Sigmoid colon (tissue), 6 donors: ENCODE measurements at regions not wholly inside any gene's neighbourhood (a gene's known extent, or its start where the extent isn't known, plus 50 kb on each side); places are given as distances from the start of the nearest gene placed in this dataset.

ENCODE experiments used
- DNase-seq: peaks from one replicate; pipeline ENCODE4 v3.0.0-alpha.2; 2019
- H3K27ac ChIP-seq, 4 donors: fragments of 200-600 bp; sonication (generic); one replicate each; pipeline ENCODE4 v1.5.1; 2016 to 2019; ENCODE audit warnings: mild to moderate bottlenecking in 1 of 4
- H3K27me3 ChIP-seq, 3 donors: fragments of 200-600 bp; sonication (generic); one replicate each; pipeline ENCODE4 v1.5.1; 2019; ENCODE audit warnings: mild to moderate bottlenecking in 1 of 3
- H3K36me3 ChIP-seq, 4 donors: fragments of 200-600 bp; sonication (generic); one replicate each; pipeline ENCODE4 v1.5.1; 2016 to 2019
- H3K4me1 ChIP-seq, 4 donors: fragments of 200-600 bp; sonication (generic); one replicate each; pipeline ENCODE4 v1.5.1; 2017 to 2019
- H3K4me3 ChIP-seq, 4 donors: fragments of 200-600 bp; sonication (generic); one replicate each; pipeline ENCODE4 v1.5.1; 2017 to 2019; ENCODE audit warnings: mild to moderate bottlenecking in 2 of 4, moderate library complexity in 1 of 4
- H3K9me3 ChIP-seq, 4 donors: fragments of 200-600 bp in 3 of 4; sonication (generic) in 3 of 4; one replicate each; pipeline versions ENCODE4 v1.5.1 to v1.6.1; 2013 to 2019
- CTCF ChIP-seq, 4 experiments: fragments of 450-650 bp in 3 of 4; fragments of 200-600 bp in 1 of 4; IDR thresholded peaks; one replicate each; pipeline ENCODE4 v1.5.1; 2016 to 2019; ENCODE audit warnings: antibody characterized with exemption in 4 of 4, mild to moderate bottlenecking in 3 of 4, moderate library complexity in 2 of 4
- EP300 ChIP-seq, 4 donors: sonication (generic); formaldehyde crosslinking; IDR thresholded peaks; one replicate each; pipeline ENCODE4 v1.6.1; 2017; ENCODE audit warnings: antibody characterized with exemption in 4 of 4
- POLR2A ChIP-seq, 2 donors: fragments of 450-650 bp; IDR thresholded peaks; one replicate each; pipeline ENCODE4 v1.6.1; 2016; ENCODE audit warnings: antibody characterized with exemption in 2 of 2, mild to moderate bottlenecking in 2 of 2, moderate library complexity in 2 of 2
- POLR2AphosphoS5 ChIP-seq, 4 donors: sonication (generic); formaldehyde crosslinking; IDR thresholded peaks; one replicate each; pipeline ENCODE4 v1.6.1; 2017; ENCODE audit warnings: antibody characterized with exemption in 4 of 4
- WGBS, 2 donors: extraction: QIAGEN DNeasy Blood & Tissue Kit; methylation state at CpG; one replicate each; pipeline ENCODE4 v1.1.7; 2013; 5-methylcytosine and 5-hydroxymethylcytosine counted together
- intact Hi-C: fragments of 100-400 bp; cut with DNase I; formaldehyde crosslinking; loops from one replicate; pipeline ENCODE4 v1.15.1; 2023
- donor health status: healthy with polysubstance abuse.
- donor health status: healthy.

- intact Hi-C loops, result no loop called here
- WGBS, 2 donors, result 84 to 88% methylated on average over 4 of the region's 4 CpGs
- H3K9me3 ChIP-seq, result peaks cover 0 to 9% (median 4%) of the 10 kb centered on the region in 4 donors
- H3K36me3 ChIP-seq, result no peaks in the 10 kb centered on the region
- no peak for TF ChIP-seq POLR2A (IDR thresholded peaks at IDR 0.05)
- TF ChIP-seq POLR2AphosphoS5 (IDR thresholded peaks at IDR 0.05), result no peak
- no peak for TF ChIP-seq CTCF (IDR thresholded peaks at IDR 0.05)
- TF ChIP-seq EP300 (IDR thresholded peaks at IDR 0.05), result no peak
- no peaks in the 10 kb centered on the region for H3K4me1 ChIP-seq
- H3K27me3 ChIP-seq, result no peaks in the 10 kb centered on the region
- no peak for DNase-seq
- no peak overlapping the region for H3K27ac ChIP-seq
- no peak overlapping the region for H3K4me3 ChIP-seq
These were observed 51.4 kb upstream of the MSX1 start for GRCh38 chr4:4808086-4808485.

GRCh38 chr4:4805887-4806286 is 53.6 kb upstream of the MSX1 start:
- H3K4me3 ChIP-seq, result no peak overlapping the region
- DNase-seq, result no peak
- H3K9me3 ChIP-seq, result peaks cover 0 to 9% (median 4%) of the 10 kb centered on the region in 4 donors
- 46 to 76% methylated on average over 8 of the region's 8 CpGs for WGBS, 2 donors
- H3K27me3 ChIP-seq, result no peaks in the 10 kb centered on the region
- intact Hi-C loops, result no loop called here
- TF ChIP-seq EP300 (IDR thresholded peaks at IDR 0.05), result no peak
- no peak for TF ChIP-seq CTCF (IDR thresholded peaks at IDR 0.05)
- TF ChIP-seq POLR2AphosphoS5 (IDR thresholded peaks at IDR 0.05), result no peak
- no peak for TF ChIP-seq POLR2A (IDR thresholded peaks at IDR 0.05)
- no peaks in the 10 kb centered on the region for H3K36me3 ChIP-seq
- no peak overlapping the region for H3K27ac ChIP-seq
- no peaks in the 10 kb centered on the region for H3K4me1 ChIP-seq

- 87 to 94% methylated on average over 2 of the region's 2 CpGs for WGBS, 2 donors
- no peaks in the 10 kb centered on the region for H3K36me3 ChIP-seq
- H3K4me1 ChIP-seq, result no peaks in the 10 kb centered on the region
- intact Hi-C loops, result no loop called here
- TF ChIP-seq CTCF (IDR thresholded peaks at IDR 0.05) (no peak), POLR2A (IDR thresholded peaks at IDR 0.05) (no peak), EP300 (IDR thresholded peaks at IDR 0.05) (no peak), POLR2AphosphoS5 (IDR thresholded peaks at IDR 0.05) (no peak)
- no peak overlapping the region for H3K4me3 ChIP-seq
- DNase-seq, result no peak
- no peaks in the 10 kb centered on the region for H3K9me3 ChIP-seq
- H3K27me3 ChIP-seq, result no peaks in the 10 kb centered on the region
- H3K27ac ChIP-seq, result no peak overlapping the region
These were observed 55.6 kb upstream of the MSX1 start for GRCh38 chr4:4803912-4804296.

DNA sequence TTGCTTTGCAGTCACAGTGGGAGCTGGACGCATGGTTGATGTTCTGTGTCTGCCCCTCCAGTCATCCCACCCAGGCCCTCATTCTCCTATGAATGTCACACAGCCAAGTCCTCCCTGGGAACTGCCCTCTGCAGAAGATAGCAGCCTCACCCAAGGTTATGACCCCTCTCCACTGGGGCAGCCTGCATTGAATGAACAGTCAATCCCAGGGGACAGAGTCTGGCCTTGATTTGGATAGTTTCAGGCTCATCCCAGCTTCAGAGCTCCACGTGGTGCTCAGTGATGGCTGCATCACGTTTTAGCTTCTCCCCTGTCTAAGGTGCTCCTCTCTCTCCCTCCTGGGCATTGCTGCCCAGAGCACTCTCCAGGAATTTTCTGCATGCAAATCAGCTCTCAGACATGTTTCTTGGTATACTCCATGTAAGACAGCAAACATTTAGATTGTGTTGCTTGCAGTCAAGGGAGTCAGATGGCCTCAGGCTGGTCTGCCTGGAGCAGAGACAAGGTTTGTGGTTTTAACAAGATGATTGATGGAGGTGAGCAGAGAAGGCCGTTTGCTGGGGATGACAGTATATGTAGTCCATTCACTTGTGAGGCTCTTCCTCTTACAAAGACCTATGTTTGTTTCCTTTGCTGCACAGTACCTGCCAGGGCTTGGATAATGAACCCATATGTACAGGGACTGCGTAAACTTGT is 56.1 kb upstream of the MSX1 start:
- DNase-seq, result no peak
- H3K4me3 ChIP-seq, result no peak overlapping the region
- no peaks in the 10 kb centered on the region for H3K4me1 ChIP-seq
- H3K36me3 ChIP-seq, result no peaks in the 10 kb centered on the region
- no peak overlapping the region for H3K27ac ChIP-seq
- no peaks in the 10 kb centered on the region for H3K9me3 ChIP-seq
- intact Hi-C loops, result no loop called here
- no peak for TF ChIP-seq POLR2A (IDR thresholded peaks at IDR 0.05)
- TF ChIP-seq EP300 (IDR thresholded peaks at IDR 0.05), result no peak
- TF ChIP-seq CTCF (IDR thresholded peaks at IDR 0.05), result no peak
- TF ChIP-seq POLR2AphosphoS5 (IDR thresholded peaks at IDR 0.05), result no peak
- H3K27me3 ChIP-seq, result no peaks in the 10 kb centered on the region
- WGBS, 2 donors, result 54 to 70% methylated on average over 5 of the region's 5 CpGs
